ENCODE measurements at regions not wholly inside any gene's neighbourhood (a gene's known extent, or its start where the extent isn't known, plus 50 kb on each side); places are given as distances from the start of the nearest gene placed in this dataset.

- DNase-seq (ENCODE audit: low read depth): no peak
- no peak for TF ChIP-seq CTCF (IDR thresholded peaks at IDR 0.05; ENCODE audit: low read depth, low read length, missing control alignments)
- H3K4me3 ChIP-seq (ENCODE audit: low read depth, low read length): no peak overlapping the region
These were observed 1795.5 kb upstream of the PRR20A start for GRCh38 chr13:55345224-55345623.

GRCh38 chr13:55347528-55347927 lies 1793.2 kb upstream of the PRR20A start:
- no peak for DNase-seq (ENCODE audit: low read depth)
- TF ChIP-seq CTCF (IDR thresholded peaks at IDR 0.05; ENCODE audit: low read depth, low read length, missing control alignments): no peak
- H3K4me3 ChIP-seq (ENCODE audit: low read depth, low read length): no peak overlapping the region

GRCh38 chr13:55359067-55359466 lies 1781.7 kb upstream of the PRR20A start:
- DNase-seq (ENCODE audit: low read depth): no peak
- TF ChIP-seq CTCF (IDR thresholded peaks at IDR 0.05; ENCODE audit: low read depth, low read length, missing control alignments): no peak
- no peak overlapping the region for H3K4me3 ChIP-seq (ENCODE audit: low read depth, low read length)

- DNase-seq (ENCODE audit: low read depth): no peak
- no peak for TF ChIP-seq CTCF (IDR thresholded peaks at IDR 0.05; ENCODE audit: low read depth, low read length, missing control alignments)
- no peak overlapping the region for H3K4me3 ChIP-seq (ENCODE audit: low read depth, low read length)
These were observed 1779.6 kb upstream of the PRR20A start for GRCh38 chr13:55361141-55361540.

- no peak overlapping the region for H3K4me3 ChIP-seq (ENCODE audit: low read depth, low read length)
- no peak for TF ChIP-seq CTCF (IDR thresholded peaks at IDR 0.05; ENCODE audit: low read depth, low read length, missing control alignments)
- no peak for DNase-seq (ENCODE audit: low read depth)
These were observed 1774.0 kb upstream of the PRR20A start for GRCh38 chr13:55366676-55367075.

- no peak overlapping the region for H3K4me3 ChIP-seq (ENCODE audit: low read depth, low read length)
- no peak for DNase-seq (ENCODE audit: low read depth)
- TF ChIP-seq CTCF (IDR thresholded peaks at IDR 0.05; ENCODE audit: low read depth, low read length, missing control alignments): no peak
These were observed 1746.2 kb upstream of the PRR20A start for GRCh38 chr13:55394470-55394869.

GRCh38 chr13:55402870-55403269 lies 1737.8 kb upstream of the PRR20A start:
- H3K4me3 ChIP-seq (ENCODE audit: low read depth, low read length): no peak overlapping the region
- no peak for TF ChIP-seq CTCF (IDR thresholded peaks at IDR 0.05; ENCODE audit: low read depth, low read length, missing control alignments)
- no peak for DNase-seq (ENCODE audit: low read depth)
